ENCODE measurements at regions not wholly inside any gene's neighbourhood (a gene's known extent, or its start where the extent isn't known, plus 50 kb on each side); places are given as distances from the start of the nearest gene placed in this dataset.
"Not testable (repeated sequence)": the region's sequence is repeated elsewhere in the genome, so short reads cannot be mapped to it uniquely, and the experiment has no call there.

- no peak for DNase-seq (ENCODE audit: low spot score)
Measured at GRCh38 chr6:903761-904160, 210.8 kb upstream of the EXOC2 start.

GRCh38 chr6:901696-902460, 208.9 kb upstream of the EXOC2 start:
- no peak for DNase-seq (ENCODE audit: low spot score)

- DNase-seq (ENCODE audit: low spot score): no peak
Measured at GRCh38 chr6:900716-901605, 208.0 kb upstream of the EXOC2 start.

GRCh38 chr6:897528-898207, 204.7 kb upstream of the EXOC2 start:
- DNase-seq (ENCODE audit: low spot score): no peak

- DNase-seq (ENCODE audit: low spot score): no peak
Measured at GRCh38 chr6:894274-894673, 201.3 kb upstream of the EXOC2 start.

- DNase-seq (ENCODE audit: low spot score): no peak
Measured at GRCh38 chr6:890995-891394, 198.1 kb upstream of the EXOC2 start.

GRCh38 chr6:890201-890600, 197.3 kb upstream of the EXOC2 start:
- DNase-seq (ENCODE audit: low spot score): no peak

- no peak for DNase-seq (ENCODE audit: low spot score)
Measured at GRCh38 chr6:887583-888235, 194.8 kb upstream of the EXOC2 start.

- not testable (repeated sequence) for DNase-seq (ENCODE audit: low spot score)
Measured at GRCh38 chr6:886116-886515, 193.2 kb upstream of the EXOC2 start.

GRCh38 chr6:885051-885590, 192.2 kb upstream of the EXOC2 start:
- no peak for DNase-seq (ENCODE audit: low spot score)

GRCh38 chr6:884570-884969, 191.6 kb upstream of the EXOC2 start:
- DNase-seq (ENCODE audit: low spot score): no peak

- DNase-seq (ENCODE audit: low spot score): no peak
Measured at GRCh38 chr6:882084-882598, 189.2 kb upstream of the EXOC2 start.

- no peak for DNase-seq (ENCODE audit: low spot score)
Measured at GRCh38 chr6:878179-878578, 185.2 kb upstream of the EXOC2 start.

GRCh38 chr6:875012-875411, 182.1 kb upstream of the EXOC2 start:
- no peak for DNase-seq (ENCODE audit: low spot score)

GRCh38 chr6:872570-873125, 179.7 kb upstream of the EXOC2 start:
- DNase-seq (ENCODE audit: low spot score): no peak

GRCh38 chr6:871503-871902, 178.6 kb upstream of the EXOC2 start:
- DNase-seq (ENCODE audit: low spot score): no peak

GRCh38 chr6:870096-870495, 177.2 kb upstream of the EXOC2 start:
- no peak for DNase-seq (ENCODE audit: low spot score)

- no peak for DNase-seq (ENCODE audit: low spot score)
Measured at GRCh38 chr6:868201-868600, 175.3 kb upstream of the EXOC2 start.

GRCh38 chr6:867378-867777, 174.4 kb upstream of the EXOC2 start:
- no peak for DNase-seq (ENCODE audit: low spot score)

GRCh38 chr6:866316-866715, 173.4 kb upstream of the EXOC2 start:
- no peak for DNase-seq (ENCODE audit: low spot score)

GRCh38 chr6:865846-866245, 172.9 kb upstream of the EXOC2 start:
- DNase-seq (ENCODE audit: low spot score): no peak

All from ureter (tissue), 1 donor.